HG02884 (cell line): ENCODE measurements at regions not wholly inside any gene's neighbourhood (a gene's known extent, or its start where the extent isn't known, plus 50 kb on each side); places are given as distances from the start of the nearest gene placed in this dataset.
A peak's percentile ranks its signal among the peaks of the same experiment; 100 is the strongest.
"Not testable (repeated sequence)": the region's sequence is repeated elsewhere in the genome, so short reads cannot be mapped to it uniquely, and the experiment has no call there.

ENCODE experiments used
- ATAC-seq: cut with Tn5 transposase; IDR thresholded peaks from one replicate; pipeline ENCODE4 v1.9.1; 2021; ENCODE audit warnings: mild to moderate bottlenecking, moderate library complexity; ENCODE audit not compliant: unreplicated experiment

DNA sequence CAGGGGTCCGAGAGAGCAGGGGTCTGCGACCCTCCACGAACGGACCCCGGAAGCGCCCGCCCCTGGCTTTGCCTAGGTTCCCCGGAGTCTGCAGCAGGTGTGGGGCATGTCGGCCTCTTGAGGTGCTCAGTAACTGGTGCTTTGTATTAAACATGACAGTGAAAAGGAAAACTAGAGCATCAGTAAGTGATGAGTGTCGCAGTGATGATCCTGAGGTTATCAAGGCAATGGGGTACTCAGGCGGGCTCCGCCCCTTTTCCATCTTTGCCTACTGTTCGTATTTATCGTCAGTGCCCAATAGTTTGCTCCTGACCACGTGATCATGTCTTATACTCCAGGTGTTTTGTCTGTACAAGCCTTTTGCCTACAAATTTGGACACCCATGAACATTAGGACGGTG lies 262.4 kb downstream of the ZNF37A start:
- peak; percentile 36 for ATAC-seq

DNA sequence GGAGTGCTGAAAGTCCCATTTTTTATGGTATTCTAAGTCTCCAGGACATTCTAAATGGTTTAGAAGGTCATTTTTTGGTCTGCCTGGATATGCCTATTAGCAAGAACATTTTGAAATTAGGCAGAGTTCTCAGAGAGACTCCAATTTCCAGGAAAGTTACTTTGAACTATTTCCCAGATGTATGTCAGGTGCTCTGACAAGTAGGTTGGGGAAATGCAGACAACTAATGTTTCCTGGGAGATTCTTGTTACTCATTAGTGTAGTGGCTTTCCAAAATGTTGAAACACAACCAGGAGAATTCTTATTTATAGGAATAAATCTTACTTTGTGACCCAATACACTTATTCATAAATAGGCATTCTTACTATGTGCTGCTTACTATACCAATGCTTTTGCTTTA lies 268.4 kb downstream of the ZNF37A start:
- ATAC-seq, result not testable (repeated sequence)

DNA sequence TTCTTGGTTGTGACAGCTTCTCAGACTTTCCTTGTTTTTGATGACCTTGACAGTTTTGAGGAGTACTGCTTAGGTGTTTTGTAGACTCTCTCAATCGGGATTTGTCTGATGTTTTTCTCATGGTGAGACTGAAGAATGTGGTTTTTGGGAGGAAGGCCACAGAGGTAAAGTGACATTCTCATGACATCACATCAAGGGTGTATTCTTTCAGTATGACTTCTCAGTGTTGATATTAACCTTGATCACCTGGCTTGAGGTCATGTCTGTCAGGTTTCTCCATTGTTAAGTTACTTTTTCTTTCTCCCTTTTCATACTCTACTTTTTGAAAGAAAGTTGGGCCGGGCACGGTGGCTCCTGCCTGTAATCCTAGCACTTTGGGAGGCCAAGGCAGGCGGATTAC lies 269.9 kb downstream of the ZNF37A start:
- ATAC-seq, result not testable (repeated sequence)

DNA sequence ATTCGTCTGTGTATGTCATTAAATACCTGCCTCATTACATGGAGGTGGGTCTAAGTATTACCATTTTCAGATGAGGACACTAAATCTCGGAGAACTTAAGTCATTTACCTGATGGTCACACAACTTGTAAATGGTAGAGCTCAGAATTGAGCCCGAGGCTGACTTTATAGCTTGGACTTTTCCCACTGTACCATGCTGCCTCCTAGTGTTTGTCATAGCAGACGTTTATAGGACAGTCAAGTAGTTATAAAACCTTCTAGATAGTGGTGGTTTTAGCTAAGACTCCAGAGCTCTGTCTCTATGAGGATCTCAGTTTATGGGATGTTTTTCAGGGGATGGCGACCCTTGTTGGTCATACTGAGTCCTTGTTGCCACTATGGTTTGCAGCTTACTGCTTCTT lies 271.8 kb downstream of the ZNF37A start:
- ATAC-seq, result peak; percentile 75

DNA sequence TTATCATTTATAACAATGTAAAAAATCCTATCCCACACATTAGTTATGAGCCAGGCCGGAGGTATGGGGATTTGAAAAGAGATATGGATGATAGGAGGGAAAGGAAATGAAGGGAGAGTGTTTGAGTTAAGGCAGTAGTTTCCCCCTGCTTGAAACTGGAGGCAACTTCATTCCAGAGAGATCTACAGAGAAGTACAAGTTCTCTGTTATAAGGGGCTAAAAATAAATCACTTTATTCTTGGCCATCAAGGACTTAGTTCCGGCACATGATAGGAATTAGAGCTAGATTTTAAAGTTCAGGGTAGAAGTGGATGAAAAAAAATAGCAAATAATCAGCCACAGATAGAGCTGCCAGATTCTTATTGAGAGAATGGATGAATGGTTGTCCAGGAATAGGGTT lies 289.7 kb downstream of the ZNF37A start:
- ATAC-seq, result not testable (repeated sequence)

DNA sequence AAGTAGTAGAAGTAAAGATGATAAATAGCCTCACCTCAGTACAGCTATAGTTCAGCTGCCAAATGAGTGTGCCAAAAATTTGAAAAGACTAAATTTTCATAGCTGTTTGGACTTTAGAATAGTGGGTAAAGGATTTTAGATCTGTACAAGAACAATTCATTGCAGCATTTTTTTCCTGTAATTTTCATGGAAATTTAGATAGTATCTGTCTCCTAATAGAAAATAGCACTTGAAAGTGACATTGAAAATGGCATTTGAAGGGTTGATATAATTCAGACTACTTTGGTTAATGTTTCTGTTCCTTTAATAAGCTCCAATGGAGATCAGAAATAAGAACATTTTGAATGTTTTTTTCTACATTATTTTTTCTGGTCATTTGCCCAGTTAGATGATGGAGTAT lies 292.7 kb downstream of the ZNF37A start:
- ATAC-seq, result not testable (repeated sequence)

DNA sequence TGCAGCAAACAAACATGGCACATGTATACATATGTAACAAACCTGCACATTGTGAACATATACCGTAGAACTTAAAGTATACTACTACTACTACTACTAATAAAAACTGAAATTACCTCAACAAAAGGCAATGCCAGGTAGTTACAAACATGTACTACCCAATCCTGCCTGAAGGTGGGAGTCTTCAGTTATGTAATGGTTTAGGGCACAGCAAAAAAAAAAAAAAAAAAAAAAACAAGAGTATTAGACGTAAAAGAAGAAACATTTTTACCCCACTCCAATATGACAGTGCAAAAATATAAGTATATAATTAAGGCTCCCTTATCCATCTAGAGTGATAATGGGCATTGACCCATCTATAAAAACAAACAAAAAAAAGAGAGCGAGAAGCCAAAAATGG lies 296.6 kb downstream of the ZNF37A start:
- peak; percentile 75 for ATAC-seq

DNA sequence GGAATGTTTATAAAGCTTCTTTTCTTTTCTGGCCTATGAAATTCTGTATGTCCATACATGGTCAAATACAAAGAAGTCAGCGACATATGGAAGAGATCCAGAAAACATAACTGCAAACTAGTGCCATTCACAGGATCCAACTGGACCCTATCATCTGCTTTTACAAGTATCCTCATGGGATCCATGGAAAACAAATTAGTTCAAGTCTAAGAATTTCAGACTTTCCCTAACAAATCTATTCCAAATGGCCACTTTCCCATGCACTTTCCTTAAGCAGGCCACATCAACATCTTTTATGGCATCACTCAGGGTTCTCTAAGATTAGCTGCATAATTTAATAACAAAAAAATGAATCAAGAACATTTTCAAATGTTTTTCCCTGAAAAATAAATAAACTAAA lies 301.3 kb downstream of the ZNF37A start:
- not testable (repeated sequence) for ATAC-seq

DNA sequence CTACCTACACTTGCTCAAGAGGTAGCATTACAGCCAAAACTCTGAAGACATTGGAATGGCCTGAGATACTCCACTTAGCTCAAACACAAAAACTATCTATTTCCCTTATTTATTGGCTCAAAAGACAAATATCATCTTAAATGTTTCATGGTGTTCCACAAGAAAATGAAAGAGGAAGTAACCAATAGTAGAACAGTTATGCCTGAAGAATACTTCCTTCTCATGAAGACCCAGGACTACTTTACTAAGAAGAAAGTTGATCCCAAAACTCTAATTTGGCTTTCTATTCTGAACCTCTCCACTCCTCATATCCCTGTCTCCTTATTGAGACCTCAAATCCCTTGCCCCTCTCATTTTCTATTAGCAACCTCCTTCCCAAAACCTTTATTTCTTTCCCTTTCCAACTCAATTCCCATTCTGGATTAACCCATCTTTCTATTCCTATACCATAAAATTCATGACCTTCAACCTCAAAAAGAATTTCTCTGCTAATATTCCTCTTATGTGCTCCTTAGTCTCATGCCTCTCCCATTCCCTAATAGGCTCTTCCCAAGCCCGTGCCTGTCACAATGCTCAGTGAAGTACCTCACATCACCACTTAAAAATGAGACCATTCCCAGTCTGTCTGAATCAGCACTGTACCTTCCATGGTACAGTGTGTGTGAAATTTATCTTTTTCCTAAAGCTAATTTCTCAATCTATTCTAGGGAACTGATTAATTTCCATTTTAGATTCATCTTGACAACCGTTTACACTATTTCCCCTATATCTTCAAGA lies 302.2 kb downstream of the ZNF37A start:
- ATAC-seq, result peak; percentile 70

DNA sequence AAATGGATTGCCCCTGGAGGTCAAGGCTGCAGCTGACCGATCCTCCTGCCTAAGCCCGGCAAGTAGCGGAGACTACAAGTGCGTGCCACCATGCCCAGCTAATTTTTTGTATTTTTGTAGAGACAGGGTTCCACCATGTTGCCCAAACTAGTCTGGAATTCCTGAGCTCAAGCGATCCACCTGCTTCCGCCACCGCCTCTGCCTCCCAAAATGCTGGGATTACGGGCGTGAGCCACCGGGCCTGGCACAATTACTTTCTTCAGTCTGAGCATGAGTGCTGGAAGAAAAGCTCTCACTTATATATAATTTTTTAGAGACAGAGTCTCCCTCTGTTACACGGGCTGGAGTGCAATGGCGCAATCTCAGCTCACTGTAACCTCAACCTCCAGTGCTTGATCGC lies 307.4 kb downstream of the ZNF37A start:
- ATAC-seq, result not testable (repeated sequence)

DNA sequence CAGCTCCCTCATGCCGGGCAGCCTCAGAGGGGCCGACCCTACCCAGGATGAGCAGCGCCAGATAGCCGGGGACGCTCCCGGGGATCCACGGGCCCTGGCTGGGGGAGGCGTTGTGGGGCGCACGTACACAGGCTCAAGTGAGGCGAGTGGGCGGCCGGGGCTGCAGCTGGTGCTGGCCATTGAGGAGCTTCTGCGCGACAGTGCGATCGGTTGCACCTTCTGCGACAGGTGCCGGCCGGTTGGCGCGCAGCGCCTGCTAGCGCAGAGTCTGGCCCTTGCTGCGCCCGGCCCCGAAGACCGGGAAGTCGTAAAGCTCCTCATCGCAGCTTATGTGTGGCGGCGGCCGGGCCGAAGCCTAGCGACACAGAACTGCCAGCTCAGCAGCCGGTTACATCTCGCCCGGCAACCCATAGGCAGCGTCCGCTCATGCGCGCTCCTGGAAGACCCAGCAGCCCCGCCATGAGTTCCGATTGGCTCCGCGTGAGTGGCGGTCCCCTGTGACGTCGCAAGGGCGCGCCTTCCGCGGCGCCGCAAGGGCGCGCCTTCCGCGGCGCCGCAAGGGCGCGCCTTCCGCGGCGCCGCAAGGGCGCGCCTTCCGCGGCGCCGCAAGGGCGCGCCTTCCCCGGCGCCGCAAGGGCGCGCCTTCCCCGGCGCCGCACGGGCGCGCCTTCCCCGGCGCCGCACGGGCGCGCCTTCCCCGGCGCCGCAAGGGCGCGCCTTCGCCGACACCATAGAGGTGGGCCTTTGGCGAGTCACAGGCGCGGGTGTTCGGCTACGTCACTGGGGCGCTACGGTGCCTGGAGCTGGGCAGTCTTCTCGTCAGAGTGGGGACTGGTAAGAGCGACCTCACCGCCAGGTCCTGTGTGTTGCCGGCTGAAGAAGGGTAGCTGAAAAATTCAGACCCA lies 308.6 kb downstream of the ZNF37A start:
- ATAC-seq, result peak; percentile 96

DNA sequence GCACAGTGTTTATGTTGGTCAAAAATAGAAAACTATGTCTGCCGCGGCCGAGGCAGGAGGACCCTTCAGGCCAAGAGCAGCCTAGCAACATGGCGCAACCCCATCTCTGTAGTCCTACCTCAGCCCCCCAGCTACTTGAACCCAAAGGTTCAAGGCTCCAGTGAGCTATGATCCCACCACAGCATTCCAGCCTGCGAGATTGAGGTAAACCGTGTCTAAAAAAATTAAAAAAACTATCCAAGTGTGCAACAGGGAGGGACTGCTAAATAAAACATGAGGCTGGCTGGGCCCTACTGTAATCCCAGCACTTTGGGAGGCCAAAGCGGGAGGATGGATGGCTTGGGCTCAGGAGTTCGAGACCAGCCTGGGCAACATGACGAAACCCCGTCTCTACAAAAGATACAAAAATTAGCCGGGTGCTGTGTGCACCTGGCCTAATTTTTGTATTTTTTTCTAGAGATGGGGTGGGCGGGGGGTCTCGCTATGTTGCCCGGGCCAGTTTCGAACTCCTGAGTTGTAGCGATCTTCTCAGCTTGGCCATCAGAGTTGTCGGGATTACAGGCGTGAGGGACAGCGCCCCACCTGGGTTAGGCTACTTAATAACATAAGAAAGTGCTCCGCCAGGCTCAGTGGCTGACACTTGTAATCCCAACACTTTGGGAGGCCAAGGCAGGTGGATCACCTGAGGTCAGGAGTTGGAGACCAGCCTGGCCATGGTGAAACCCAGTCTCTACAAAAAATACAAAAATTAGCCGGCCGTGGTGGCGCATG lies 309.4 kb downstream of the ZNF37A start:
- ATAC-seq, result not testable (repeated sequence)

DNA sequence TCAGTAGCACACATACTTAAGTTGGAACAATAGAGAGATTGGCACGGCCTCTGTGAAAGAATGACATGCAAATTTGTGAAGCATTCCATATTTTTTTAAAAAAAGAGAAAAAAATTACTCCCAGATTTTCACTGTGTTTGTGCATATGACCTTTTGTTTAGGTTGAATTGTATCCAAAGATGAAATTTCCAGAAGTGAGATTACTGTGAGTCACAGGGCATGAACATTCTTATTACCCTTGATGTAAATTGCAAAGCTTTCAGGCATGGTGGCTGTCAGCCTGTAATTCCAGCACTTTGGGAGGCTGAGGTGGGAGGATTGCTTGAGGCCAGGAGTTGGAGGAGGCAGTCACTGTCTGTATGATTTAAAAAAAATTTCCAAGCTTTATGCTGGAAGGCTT lies 329.5 kb downstream of the ZNF37A start:
- ATAC-seq, result not testable (repeated sequence)

DNA sequence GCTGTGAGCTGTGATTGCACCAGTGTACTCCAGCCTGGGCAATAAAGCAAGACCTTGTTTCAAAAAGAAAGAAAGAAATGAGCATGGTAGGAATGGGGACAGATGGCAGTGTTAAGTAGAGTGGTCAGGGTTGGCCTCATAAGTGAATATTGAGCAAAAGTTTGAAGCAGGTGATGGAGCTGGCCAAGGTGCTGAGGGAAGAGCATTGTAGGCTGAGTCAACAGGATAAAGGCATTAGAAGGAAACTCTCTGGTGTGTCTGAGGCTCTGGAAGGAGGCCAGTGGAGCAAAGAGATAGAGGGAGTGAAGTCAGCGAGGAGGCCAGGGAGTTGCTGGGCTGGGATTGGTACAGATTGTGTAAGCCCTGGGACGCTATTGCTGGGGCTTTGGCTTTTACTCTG lies 336.1 kb downstream of the ZNF37A start:
- ATAC-seq, result not testable (repeated sequence)

DNA sequence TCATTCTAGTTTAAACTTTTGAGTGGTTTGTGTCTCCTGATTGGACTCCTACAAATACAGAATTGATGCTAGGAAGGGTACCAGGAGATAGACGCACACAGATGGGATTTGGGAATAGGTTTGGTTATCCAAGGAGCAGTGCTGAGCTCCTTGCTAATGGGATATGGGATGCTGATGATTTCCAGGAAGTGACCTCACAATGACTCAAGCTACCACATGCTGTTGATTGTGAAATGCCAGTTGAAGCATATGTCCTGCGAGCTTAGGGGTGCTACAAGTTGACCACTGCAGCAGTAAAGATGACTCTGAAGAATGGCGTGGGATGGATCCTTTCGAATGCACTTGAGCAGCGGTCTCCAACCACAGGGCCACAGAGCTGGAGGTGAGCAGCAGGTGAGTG lies 343.2 kb downstream of the ZNF37A start:
- not testable (repeated sequence) for ATAC-seq

DNA sequence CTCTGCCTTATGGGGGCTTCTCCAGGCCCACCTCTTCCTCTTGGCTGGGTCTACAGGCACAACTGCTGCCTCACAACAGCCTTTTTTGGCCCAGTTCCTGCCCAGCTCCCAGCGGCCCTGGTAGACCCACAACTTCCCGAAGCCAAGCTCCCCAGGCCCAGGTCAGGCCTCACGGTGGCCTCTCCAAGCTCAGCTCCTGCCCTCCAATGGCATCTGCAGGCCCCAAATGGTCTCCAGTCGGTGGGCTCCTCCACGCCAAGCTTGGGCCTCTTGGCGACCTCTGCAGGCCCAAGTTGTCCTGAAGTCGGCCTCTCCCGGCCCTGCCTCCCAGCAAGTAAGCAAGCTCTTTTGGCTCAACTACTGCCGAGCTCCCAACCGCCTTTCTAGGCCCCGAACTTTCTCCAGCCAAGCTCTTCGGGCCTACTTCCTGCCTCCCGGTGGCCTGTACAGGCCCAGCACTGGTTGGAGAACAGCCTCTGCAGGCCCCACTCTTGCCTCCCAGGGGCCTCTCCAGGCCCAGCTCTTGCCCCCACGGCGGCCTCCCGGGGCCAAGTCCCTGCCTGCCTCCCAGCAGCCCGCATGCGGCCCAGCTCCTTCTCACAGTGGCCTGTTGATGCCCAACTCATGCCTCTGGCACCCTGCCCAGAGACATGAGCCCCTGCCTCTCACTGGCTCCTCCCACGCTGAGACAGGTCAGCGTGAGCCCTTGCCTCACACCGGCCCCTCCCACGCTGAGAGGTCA lies 354.6 kb downstream of the ZNF37A start:
- not testable (repeated sequence) for ATAC-seq

DNA sequence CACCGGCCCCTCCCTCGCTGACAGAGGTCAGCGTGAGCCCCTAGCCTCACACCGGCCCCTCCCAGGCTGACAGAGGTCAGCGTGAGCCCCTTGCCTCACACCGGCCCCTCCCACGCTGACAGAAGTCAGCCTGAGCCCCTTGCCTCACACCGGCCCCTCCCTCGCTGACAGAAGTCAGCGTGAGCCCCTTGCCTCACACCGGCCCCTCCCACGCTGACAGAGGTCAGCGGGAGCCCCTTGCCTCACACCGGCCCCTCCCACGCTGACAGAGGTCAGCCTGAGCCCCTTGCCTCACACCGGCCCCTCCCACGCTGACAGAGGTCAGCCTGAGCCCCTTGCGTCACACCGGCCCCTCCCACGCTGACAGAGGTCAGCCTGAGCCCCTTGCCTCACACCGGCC lies 355.5 kb downstream of the ZNF37A start:
- not testable (repeated sequence) for ATAC-seq

DNA sequence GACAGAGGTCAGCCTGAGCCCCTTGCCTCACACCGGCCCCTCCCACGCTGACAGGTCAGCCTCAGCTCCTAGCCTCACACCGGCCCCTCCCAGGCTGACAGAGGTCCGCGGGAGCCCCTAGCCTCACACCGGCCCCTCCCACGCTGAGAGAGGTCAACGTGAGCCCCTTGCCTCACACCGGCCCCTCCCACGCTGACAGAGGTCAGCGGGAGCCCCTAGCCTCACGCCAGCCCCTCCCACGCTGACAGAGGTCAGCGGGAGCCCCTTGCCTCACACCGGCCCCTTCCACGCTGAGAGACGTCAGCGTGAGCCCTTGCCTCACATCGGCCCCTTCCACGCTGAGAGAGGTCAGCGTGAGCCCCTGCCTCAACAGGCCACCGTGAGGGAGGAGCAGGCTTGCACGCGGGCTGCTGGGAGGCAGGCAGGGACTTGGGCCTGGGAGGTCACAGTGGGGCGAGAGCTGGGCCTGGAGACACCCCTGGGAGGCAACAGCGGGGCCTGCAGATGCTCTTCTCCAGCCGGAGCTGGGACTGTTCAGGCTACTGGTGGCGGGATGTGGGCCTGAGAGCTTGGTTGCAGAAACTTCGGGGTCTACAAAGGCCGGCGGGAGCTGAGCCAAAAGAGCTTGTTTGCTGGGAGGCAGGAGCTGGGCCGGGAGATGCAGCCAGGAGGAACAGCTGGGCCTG lies 356.4 kb downstream of the ZNF37A start:
- ATAC-seq, result not testable (repeated sequence)

DNA sequence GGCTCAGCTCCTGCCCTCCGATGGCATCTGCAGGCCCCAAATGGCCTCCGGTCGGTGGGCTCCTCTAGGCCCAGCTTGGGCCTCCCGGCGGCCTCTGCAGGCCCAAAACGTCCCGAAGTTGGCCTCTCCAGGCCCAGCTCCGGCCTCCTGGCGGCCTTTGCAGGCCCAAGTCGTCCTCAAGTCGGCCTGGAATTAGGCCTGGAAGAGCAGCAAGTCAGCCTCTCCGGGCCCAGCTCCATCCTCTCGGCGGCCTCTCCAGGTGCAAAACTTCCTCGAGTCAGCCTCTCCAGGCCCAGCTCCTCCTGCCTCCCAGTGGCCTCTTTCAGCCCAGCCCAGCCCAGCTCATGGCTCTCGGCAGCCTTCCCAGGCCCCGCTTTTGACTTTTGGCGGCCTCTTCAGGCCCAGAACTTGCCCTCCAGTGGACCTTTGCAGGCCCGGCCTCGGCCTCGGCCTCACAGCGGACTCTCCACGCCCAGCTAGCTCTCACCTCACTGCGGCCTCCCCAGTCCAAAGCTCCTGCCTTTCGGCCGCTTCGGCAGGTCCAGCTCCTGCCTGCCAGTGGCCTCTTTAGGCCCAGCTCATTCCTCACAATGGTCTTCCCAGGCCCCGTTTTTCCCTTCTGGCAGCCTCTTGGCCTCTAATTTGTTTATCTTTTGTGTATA lies 357.3 kb downstream of the ZNF37A start:
- ATAC-seq, result not testable (repeated sequence)
